SK-N-MC (cell line): ENCODE measurements at regions not wholly inside any gene's neighbourhood (a gene's known extent, or its start where the extent isn't known, plus 50 kb on each side); places are given as distances from the start of the nearest gene placed in this dataset.

Experiments used
- EZH2 ChIP-seq: fragments of 200-600 bp; sonication (generic); IDR thresholded peaks from one replicate; pipeline ENCODE4 v1.6.1; 2017; ENCODE audit warnings: antibody characterized with exemption
- FOXP2 ChIP-seq: optimal IDR thresholded peaks from 2 replicates; pipeline ENCODE3; 2011; ENCODE audit warnings: mild to moderate bottlenecking, moderate library complexity; ENCODE audit not compliant: insufficient read depth; ENCODE audit errors: extremely low read length, control extremely low read depth
- POLR2AphosphoS5 ChIP-seq: IDR thresholded peaks from 2 replicates; pipeline ENCODE4 v1.6.1; 2012; ENCODE audit warnings: mild to moderate bottlenecking, low read depth, low read length, borderline replicate concordance

- no peak for TF ChIP-seq POLR2AphosphoS5
- TF ChIP-seq EZH2 = no peak
- no peak for TF ChIP-seq FOXP2
Measured at GRCh38 chr4:122015203-122015602, 63.3 kb upstream of the TRPC3 start.
